SK-N-SH treated with all-trans-retinoic acid at 6 μM for 48 hours (cell line): ENCODE measurements at regions not wholly inside any gene's neighbourhood (a gene's known extent, or its start where the extent isn't known, plus 50 kb on each side); places are given as distances from the start of the nearest gene placed in this dataset.

Experiments
- TF ChIP-seq, protein P1 (sequence below): fragments of 250-450 bp; sonication (Bioruptor Pico); IDR thresholded peaks from 2 replicates; pipeline ENCODE4 v1.5.1; 2020; ENCODE audit warnings: low read depth, mild to moderate bottlenecking, moderate library complexity
- TF ChIP-seq, protein P2 (sequence below): fragments of 250-450 bp; sonication (Bioruptor Pico); IDR thresholded peaks from 2 replicates; pipeline ENCODE4 v1.8.0; 2020; ENCODE audit warnings: mild to moderate bottlenecking, moderate library complexity, borderline replicate concordance

DNA sequence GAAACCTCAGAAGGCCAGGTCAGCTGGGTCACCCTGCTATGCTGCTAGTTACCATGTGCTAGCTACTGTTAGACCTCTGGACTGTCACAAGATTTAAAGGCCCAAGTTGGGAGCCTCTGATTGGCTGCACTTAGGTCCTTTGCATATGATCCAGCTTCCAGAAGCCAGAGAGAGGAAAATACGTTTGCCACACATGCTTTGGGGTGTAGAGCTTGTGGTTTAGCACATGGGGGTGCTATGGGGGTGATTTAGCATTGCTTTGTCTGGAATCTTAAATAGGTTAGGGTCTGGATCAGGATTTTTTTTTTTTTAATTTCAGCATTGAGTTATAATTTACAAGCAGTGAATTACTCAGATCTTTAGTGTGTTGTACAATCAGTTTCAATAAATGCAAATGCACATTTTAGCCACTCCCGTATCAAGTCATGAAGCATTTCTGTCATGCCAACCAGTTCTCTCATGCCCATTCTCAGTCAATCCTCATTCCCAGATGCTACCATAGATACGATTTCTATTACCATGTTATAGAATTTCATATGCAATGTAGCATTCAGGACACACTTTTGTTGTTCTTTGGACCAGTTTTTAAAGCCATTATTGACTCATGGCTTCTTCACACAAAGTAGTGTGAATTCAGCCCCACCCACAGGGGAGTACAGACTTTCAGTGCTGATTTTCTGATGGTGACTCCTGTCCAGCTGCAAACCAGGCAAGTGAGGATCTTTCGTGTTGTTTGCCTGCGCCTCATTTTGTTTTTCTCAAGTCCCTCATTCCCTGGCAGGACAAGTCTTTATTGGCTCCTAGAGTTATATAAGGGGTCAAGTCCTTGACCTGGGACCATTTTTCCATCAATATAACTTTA is 250.4 kb downstream of the LRRC70 start:
- TF ChIP-seq, protein P1, sequence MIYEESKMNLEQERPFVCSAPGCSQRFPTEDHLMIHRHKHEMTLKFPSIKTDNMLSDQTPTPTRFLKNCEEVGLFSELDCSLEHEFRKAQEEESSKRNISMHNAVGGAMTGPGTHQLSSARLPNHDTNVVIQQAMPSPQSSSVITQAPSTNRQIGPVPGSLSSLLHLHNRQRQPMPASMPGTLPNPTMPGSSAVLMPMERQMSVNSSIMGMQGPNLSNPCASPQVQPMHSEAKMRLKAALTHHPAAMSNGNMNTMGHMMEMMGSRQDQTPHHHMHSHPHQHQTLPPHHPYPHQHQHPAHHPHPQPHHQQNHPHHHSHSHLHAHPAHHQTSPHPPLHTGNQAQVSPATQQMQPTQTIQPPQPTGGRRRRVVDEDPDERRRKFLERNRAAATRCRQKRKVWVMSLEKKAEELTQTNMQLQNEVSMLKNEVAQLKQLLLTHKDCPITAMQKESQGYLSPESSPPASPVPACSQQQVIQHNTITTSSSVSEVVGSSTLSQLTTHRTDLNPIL (CRISPR knock-in tag): no peak
- TF ChIP-seq, protein P2, sequence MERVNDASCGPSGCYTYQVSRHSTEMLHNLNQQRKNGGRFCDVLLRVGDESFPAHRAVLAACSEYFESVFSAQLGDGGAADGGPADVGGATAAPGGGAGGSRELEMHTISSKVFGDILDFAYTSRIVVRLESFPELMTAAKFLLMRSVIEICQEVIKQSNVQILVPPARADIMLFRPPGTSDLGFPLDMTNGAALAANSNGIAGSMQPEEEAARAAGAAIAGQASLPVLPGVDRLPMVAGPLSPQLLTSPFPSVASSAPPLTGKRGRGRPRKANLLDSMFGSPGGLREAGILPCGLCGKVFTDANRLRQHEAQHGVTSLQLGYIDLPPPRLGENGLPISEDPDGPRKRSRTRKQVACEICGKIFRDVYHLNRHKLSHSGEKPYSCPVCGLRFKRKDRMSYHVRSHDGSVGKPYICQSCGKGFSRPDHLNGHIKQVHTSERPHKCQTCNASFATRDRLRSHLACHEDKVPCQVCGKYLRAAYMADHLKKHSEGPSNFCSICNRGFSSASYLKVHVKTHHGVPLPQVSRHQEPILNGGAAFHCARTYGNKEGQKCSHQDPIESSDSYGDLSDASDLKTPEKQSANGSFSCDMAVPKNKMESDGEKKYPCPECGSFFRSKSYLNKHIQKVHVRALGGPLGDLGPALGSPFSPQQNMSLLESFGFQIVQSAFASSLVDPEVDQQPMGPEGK (CRISPR knock-in tag): no peak
